Smooth muscle cell (in vitro differentiated cells): ENCODE measurements at regions not wholly inside any gene's neighbourhood (a gene's known extent, or its start where the extent isn't known, plus 50 kb on each side); places are given as distances from the start of the nearest gene placed in this dataset.

Experiments used
- DNase-seq: peaks from one replicate; lab custom pipeline; 2025; ENCODE audit not compliant: unreplicated experiment; lab: John Stamatoyannopoulos, UW
- H2AFZ ChIP-seq: fragments of 200-600 bp; sonication (generic); 2 replicates; pipeline ENCODE4 v1.6.0; 2016; ENCODE audit warnings: antibody characterized with exemption, low read depth, mild to moderate bottlenecking
- H3F3A ChIP-seq: fragments of 200-600 bp; sonication (generic); 2 replicates; pipeline ENCODE4 v1.6.0; 2017; ENCODE audit warnings: antibody characterized with exemption, low read depth
- H3K27ac ChIP-seq: fragments of 200-600 bp; sonication (generic); 2 replicates; pipeline ENCODE4 v1.5.1; 2016; ENCODE audit warnings: low read depth, mild to moderate bottlenecking
- H3K27me3 ChIP-seq: fragments of 200-600 bp; sonication (generic); 2 replicates; pipeline ENCODE4 v1.6.1; 2016; ENCODE audit warnings: low read depth, mild to moderate bottlenecking
- H3K36me3 ChIP-seq: fragments of 200-600 bp; sonication (generic); 2 replicates; pipeline ENCODE4 v1.5.1; 2016; ENCODE audit warnings: low read depth
- H3K4me1 ChIP-seq: fragments of 200-600 bp; sonication (generic); 2 replicates; pipeline ENCODE4 v1.5.1; 2016; ENCODE audit warnings: low read depth
- H3K4me2 ChIP-seq: fragments of 200-600 bp; sonication (generic); 2 replicates; pipeline ENCODE4 v1.6.0; 2016; ENCODE audit warnings: mild to moderate bottlenecking
- H3K4me3 ChIP-seq: fragments of 200-600 bp; sonication (generic); 2 replicates; pipeline ENCODE4 v1.5.1; 2016; ENCODE audit warnings: mild to moderate bottlenecking
- H3K79me2 ChIP-seq: fragments of 200-600 bp; sonication (generic); 2 replicates; pipeline ENCODE4 v1.6.0; 2016; ENCODE audit warnings: low read depth, mild to moderate bottlenecking
- H3K9ac ChIP-seq: fragments of 200-600 bp; sonication (generic); 2 replicates; pipeline ENCODE4 v1.6.0; 2016; ENCODE audit warnings: low read depth
- H3K9me3 ChIP-seq: fragments of 200-600 bp; sonication (generic); replicated peaks from 2 replicates; pipeline ENCODE4 v1.5.1; 2016; ENCODE audit warnings: low read depth
- H4K20me1 ChIP-seq: fragments of 200-600 bp; sonication (generic); 2 replicates; pipeline ENCODE4 v1.6.0; 2016; ENCODE audit warnings: low read depth
- CTCF ChIP-seq: fragments of 200-600 bp; sonication (generic); IDR thresholded peaks from 2 replicates; pipeline ENCODE4 v1.5.1; 2017; ENCODE audit warnings: borderline replicate concordance, mild to moderate bottlenecking, antibody characterized with exemption; ENCODE audit not compliant: insufficient read depth, poor library complexity, severe bottlenecking
- WGBS: methylation state at CpG from one replicate; pipeline ENCODE4 v1.1.7; 2016; ENCODE audit warnings: low lambda C conversion rate; 5-methylcytosine and 5-hydroxymethylcytosine counted together

GRCh38 chr6:62714112-62714511, 428.1 kb upstream of the KHDRBS2 start:
- no peak overlapping the region for H2AFZ ChIP-seq

GRCh38 chr6:62711750-62712149, 425.7 kb upstream of the KHDRBS2 start:
- no peaks in the 10 kb centered on the region for H3K36me3 ChIP-seq
- no peak for TF ChIP-seq CTCF
- no peak overlapping the region for H3K9ac ChIP-seq
- H3K4me3 ChIP-seq, result no peak overlapping the region
- H3K79me2 ChIP-seq, result no peaks in the 10 kb centered on the region
- H2AFZ ChIP-seq, result no peak overlapping the region
- H3K4me1 ChIP-seq, result no peaks in the 10 kb centered on the region
- H3K27ac ChIP-seq, result no peak overlapping the region
- 87% methylated on average over 1 of the region's 1 CpG for whole genome bisulfite sequencing
- H4K20me1 ChIP-seq, result no peaks in the 10 kb centered on the region
- H3K9me3 ChIP-seq, result no peaks in the 10 kb centered on the region
- DNase-seq, result no peak
- no peaks in the 10 kb centered on the region for H3F3A ChIP-seq
- H3K4me2 ChIP-seq, result no peak overlapping the region
- no peaks in the 10 kb centered on the region for H3K27me3 ChIP-seq

More at GRCh38 chr6:62714112-62714511, 428.1 kb upstream of the KHDRBS2 start:
- no peaks in the 10 kb centered on the region for H3K36me3 ChIP-seq
- H4K20me1 ChIP-seq, result no peaks in the 10 kb centered on the region
- DNase-seq, result no peak
- no peaks in the 10 kb centered on the region for H3K79me2 ChIP-seq
- H3K4me3 ChIP-seq, result no peak overlapping the region
- no peaks in the 10 kb centered on the region for H3F3A ChIP-seq
- H3K9ac ChIP-seq, result no peak overlapping the region
- H3K4me2 ChIP-seq, result no peak overlapping the region
- no peak for TF ChIP-seq CTCF
- no peaks in the 10 kb centered on the region for H3K4me1 ChIP-seq
- no peak overlapping the region for H3K27ac ChIP-seq
- no peaks in the 10 kb centered on the region for H3K9me3 ChIP-seq
- H3K27me3 ChIP-seq, result no peaks in the 10 kb centered on the region

GRCh38 chr6:62707914-62708313, 421.9 kb upstream of the KHDRBS2 start:
- Histone ChIP-seq H3F3A (no peaks in the 10 kb centered on the region), H4K20me1 (no peaks in the 10 kb centered on the region), H3K4me1 (no peaks in the 10 kb centered on the region), H3K27me3 (no peaks in the 10 kb centered on the region), H3K9ac (no peak overlapping the region), H3K4me3 (no peak overlapping the region), H3K9me3 (no peaks in the 10 kb centered on the region), H3K4me2 (no peak overlapping the region), H3K79me2 (no peaks in the 10 kb centered on the region), H3K36me3 (no peaks in the 10 kb centered on the region), H3K27ac (no peak overlapping the region), H2AFZ (no peak overlapping the region)
- DNase-seq, result no peak
- no peak for TF ChIP-seq CTCF
- 100% methylated on average over 1 of the region's 1 CpG for WGBS

- no peak overlapping the region for H3K27ac ChIP-seq
- H3K79me2 ChIP-seq, result no peaks in the 10 kb centered on the region
- no peaks in the 10 kb centered on the region for H3K9me3 ChIP-seq
- no peaks in the 10 kb centered on the region for H4K20me1 ChIP-seq
- no peaks in the 10 kb centered on the region for H3K4me1 ChIP-seq
- WGBS, result 92% methylated on average over 1 of the region's 1 CpG
- TF ChIP-seq CTCF, result no peak
- no peaks in the 10 kb centered on the region for H3K27me3 ChIP-seq
- no peaks in the 10 kb centered on the region for H3K36me3 ChIP-seq
- DNase-seq, result no peak
- H3K4me2 ChIP-seq, result no peak overlapping the region
- no peak overlapping the region for H3K9ac ChIP-seq
- H2AFZ ChIP-seq, result no peak overlapping the region
- no peaks in the 10 kb centered on the region for H3F3A ChIP-seq
- H3K4me3 ChIP-seq, result no peak overlapping the region
Observed at GRCh38 chr6:62707156-62707555, 421.1 kb upstream of the KHDRBS2 start.
